ENCODE measurements at regions not wholly inside any gene's neighbourhood (a gene's known extent, or its start where the extent isn't known, plus 50 kb on each side); places are given as distances from the start of the nearest gene placed in this dataset.

- no peak overlapping the region for H2AFZ ChIP-seq (ENCODE audit: low read length)
- H3K9me2 ChIP-seq (replicated peaks; ENCODE audit: insufficient read depth, low read length), result no peaks in the 10 kb centered on the region
- H3K4me3 ChIP-seq (ENCODE audit: low read length), result no peak overlapping the region
- no peaks in the 10 kb centered on the region for H3K27me3 ChIP-seq (replicated peaks; ENCODE audit: insufficient read depth, low read length)
- no peaks in the 10 kb centered on the region for H3K36me3 ChIP-seq (replicated peaks; ENCODE audit: insufficient read depth, low read length)
- H3K27ac ChIP-seq (ENCODE audit: low read length), result no peak overlapping the region
- TF ChIP-seq EZH2 (optimal IDR thresholded peaks at IDR 0.05; ENCODE audit: low read depth, low read length) (no peak), EZH2phosphoT487 (IDR thresholded peaks at IDR 0.05; ENCODE audit: low read length) (no peak), CTCF (IDR thresholded peaks at IDR 0.05; ENCODE audit: low read length) (no peak)
- H3F3A ChIP-seq (ENCODE audit: insufficient read depth, low read length), result no peaks in the 10 kb centered on the region
- no peaks in the 10 kb centered on the region for H3K79me2 ChIP-seq (ENCODE audit: low read length)
- no peak overlapping the region for H3K4me2 ChIP-seq (ENCODE audit: low read depth, low read length)
- no peak overlapping the region for H3K9ac ChIP-seq (ENCODE audit: low read length)
- H3K4me1 ChIP-seq (ENCODE audit: low read length), result no peaks in the 10 kb centered on the region
- no peak for DNase-seq
- no peaks in the 10 kb centered on the region for H4K20me1 ChIP-seq (ENCODE audit: insufficient read depth, low read length)
- no peaks in the 10 kb centered on the region for H3K9me3 ChIP-seq (replicated peaks; ENCODE audit: insufficient read depth, low read length)
Measured at GRCh38 chr2:128543646-128544045, 225.0 kb upstream of the HS6ST1 start.

- TF ChIP-seq CTCF (IDR thresholded peaks at IDR 0.05; ENCODE audit: low read length) (no peak), EZH2 (optimal IDR thresholded peaks at IDR 0.05; ENCODE audit: low read depth, low read length) (no peak), EZH2phosphoT487 (IDR thresholded peaks at IDR 0.05; ENCODE audit: low read length) (no peak)
- Histone ChIP-seq H4K20me1 (ENCODE audit: insufficient read depth, low read length) (no peaks in the 10 kb centered on the region), H3K27me3 (replicated peaks; ENCODE audit: insufficient read depth, low read length) (no peaks in the 10 kb centered on the region), H3K36me3 (replicated peaks; ENCODE audit: insufficient read depth, low read length) (no peaks in the 10 kb centered on the region), H3K9me2 (replicated peaks; ENCODE audit: insufficient read depth, low read length) (no peaks in the 10 kb centered on the region), H3K9ac (ENCODE audit: low read length) (no peak overlapping the region), H3K27ac (ENCODE audit: low read length) (no peak overlapping the region), H2AFZ (ENCODE audit: low read length) (no peak overlapping the region), H3K4me1 (ENCODE audit: low read length) (no peaks in the 10 kb centered on the region), H3K9me3 (replicated peaks; ENCODE audit: insufficient read depth, low read length) (no peaks in the 10 kb centered on the region), H3F3A (ENCODE audit: insufficient read depth, low read length) (no peaks in the 10 kb centered on the region), H3K4me2 (ENCODE audit: low read depth, low read length) (no peak overlapping the region), H3K79me2 (ENCODE audit: low read length) (no peaks in the 10 kb centered on the region), H3K4me3 (ENCODE audit: low read length) (no peak overlapping the region)
- DNase-seq, result no peak
Measured at GRCh38 chr2:128544321-128545037, 225.8 kb upstream of the HS6ST1 start.

- Histone ChIP-seq H3K4me1 (ENCODE audit: low read length) (no peaks in the 10 kb centered on the region), H3K9ac (ENCODE audit: low read length) (no peak overlapping the region), H3F3A (ENCODE audit: insufficient read depth, low read length) (no peaks in the 10 kb centered on the region), H3K4me2 (ENCODE audit: low read depth, low read length) (no peak overlapping the region), H3K9me2 (replicated peaks; ENCODE audit: insufficient read depth, low read length) (no peaks in the 10 kb centered on the region), H3K79me2 (ENCODE audit: low read length) (no peaks in the 10 kb centered on the region), H4K20me1 (ENCODE audit: insufficient read depth, low read length) (no peaks in the 10 kb centered on the region), H2AFZ (ENCODE audit: low read length) (no peak overlapping the region), H3K9me3 (replicated peaks; ENCODE audit: insufficient read depth, low read length) (no peaks in the 10 kb centered on the region), H3K27ac (ENCODE audit: low read length) (no peak overlapping the region), H3K27me3 (replicated peaks; ENCODE audit: insufficient read depth, low read length) (no peaks in the 10 kb centered on the region), H3K36me3 (replicated peaks; ENCODE audit: insufficient read depth, low read length) (no peaks in the 10 kb centered on the region), H3K4me3 (ENCODE audit: low read length) (no peak overlapping the region)
- TF ChIP-seq CTCF (IDR thresholded peaks at IDR 0.05; ENCODE audit: low read length), result no peak
- no peak for TF ChIP-seq EZH2phosphoT487 (IDR thresholded peaks at IDR 0.05; ENCODE audit: low read length)
- TF ChIP-seq EZH2 (optimal IDR thresholded peaks at IDR 0.05; ENCODE audit: low read depth, low read length), result no peak
- DNase-seq, result no peak
Measured at GRCh38 chr2:128545085-128545484, 226.4 kb upstream of the HS6ST1 start.
